Ovary (tissue), 7 donors: ENCODE measurements at regions not wholly inside any gene's neighbourhood (a gene's known extent, or its start where the extent isn't known, plus 50 kb on each side); places are given as distances from the start of the nearest gene placed in this dataset.

Source experiments
- DNase-seq, 5 donors: peaks; one replicate each; pipeline ENCODE4 v3.0.0-alpha.2; 2019 to 2020
- H3K27ac ChIP-seq, 2 donors: fragments of 200-600 bp; one replicate each; pipeline versions ENCODE4 v1.5.1 to v1.8.0; 2019 to 2022
- H3K27me3 ChIP-seq: fragments of 200-600 bp; one replicate; pipeline ENCODE4 v1.8.0; 2022
- H3K36me3 ChIP-seq: fragments of 200-600 bp; sonication (generic); one replicate; pipeline ENCODE4 v1.5.1; 2019
- H3K4me1 ChIP-seq: one replicate; pipeline ENCODE4 v1.8.1; 2013; ENCODE audit warnings: mild to moderate bottlenecking, moderate library complexity; ENCODE audit not compliant: insufficient read depth
- H3K4me3 ChIP-seq: fragments of 200-600 bp; sonication (generic); one replicate; pipeline ENCODE4 v1.5.1; 2017
- H3K9me3 ChIP-seq, 2 donors: fragments of 200-600 bp in 1 of 2; sonication (generic) in 1 of 2; one replicate each; pipeline versions ENCODE4 v1.5.1 to v1.8.1; 2013 to 2019; ENCODE audit warnings: mild to moderate bottlenecking in 1 of 2, moderate library complexity in 1 of 2
- EP300 ChIP-seq: sonication (generic); formaldehyde crosslinking; IDR thresholded peaks from one replicate; pipeline ENCODE4 v1.6.1; 2017; ENCODE audit warnings: antibody characterized with exemption
- POLR2A ChIP-seq: fragments of 450-650 bp; IDR thresholded peaks from one replicate; pipeline ENCODE4 v1.6.1; 2017; ENCODE audit warnings: antibody characterized with exemption, mild to moderate bottlenecking, moderate library complexity
- WGBS, 3 donors: extraction: QIAGEN DNeasy Blood & Tissue Kit in 1 of 3; methylation state at CpG; one replicate each; pipeline versions ENCODE4 v1.1.5 to v1.1.7; 2013 to 2017; 5-methylcytosine and 5-hydroxymethylcytosine counted together
- intact Hi-C, 4 donors: fragments of 100-400 bp; cut with DNase I; formaldehyde crosslinking; loops; one replicate each; pipeline versions ENCODE4 v1.11.0 to v1.15.1; 2022 to 2023
- TF ChIP-seq, protein P1 (sequence below), 3 donors: fragments of 450-650 bp in 2 of 3; fragments of 200-600 bp in 1 of 3; IDR thresholded peaks; one replicate each; pipeline versions ENCODE4 v1.5.1 to v1.8.0; 2016 to 2022; ENCODE audit warnings: antibody characterized with exemption in 3 of 3, mild to moderate bottlenecking in 1 of 3
- donor health status: DM: no; HTN: no; CAD: no; lungs with moderate emphysema.
- donor health status: DM: no; HTN: no; CAD: no.
- donor health status: Bipolar disorder and iron deficiency.
- donor health status: DM: no; HTN: no; CAD: no.
- donor health status: DM: yes; HTN: yes; CAD: no.

DNA sequence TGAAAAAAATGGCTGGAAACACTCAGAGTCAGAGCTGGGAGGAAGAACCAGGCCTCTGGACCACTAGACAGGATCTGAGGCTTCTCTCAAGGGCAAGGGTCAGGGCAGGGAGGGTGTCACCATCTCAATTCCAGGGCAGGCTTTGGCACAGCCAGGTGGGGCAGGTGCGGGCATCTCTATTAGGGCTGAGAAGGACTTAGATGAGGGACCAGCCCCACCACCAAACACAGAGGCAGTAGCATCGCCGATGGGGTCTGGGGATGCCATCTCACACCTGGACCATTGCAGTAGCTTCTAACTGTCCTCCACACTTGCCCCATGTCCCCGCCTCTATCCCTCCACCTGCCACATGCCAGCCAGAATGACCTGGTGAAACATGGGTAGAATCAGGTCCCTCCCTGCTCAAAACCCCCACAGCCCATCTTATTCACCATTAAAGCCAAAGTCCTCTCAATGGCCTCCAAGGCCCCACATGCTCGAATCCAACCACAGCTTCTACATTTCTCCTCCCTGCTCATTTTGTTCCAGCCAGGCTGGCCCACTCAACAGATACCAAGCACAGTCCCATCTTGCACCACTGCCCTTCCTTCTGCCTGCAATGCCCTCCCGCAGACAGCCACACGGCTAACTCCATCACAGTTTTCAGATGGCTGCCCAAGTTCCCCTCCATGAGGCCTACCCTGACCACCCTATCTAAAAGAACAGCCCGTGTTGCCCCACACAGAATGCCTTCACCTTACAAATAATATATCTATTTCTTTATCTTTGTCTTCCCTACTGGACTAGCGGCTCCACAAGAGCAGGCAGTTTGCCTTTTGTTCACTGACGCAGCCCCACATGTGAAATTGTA, 177.4 kb downstream of the SMAD2 start:
- 92 to 96% (median 93%) methylated on average over 10 of the region's 10 CpGs for WGBS, 3 donors
- no peak for DNase-seq
- no peak overlapping the region for H3K4me3 ChIP-seq
- H3K36me3 ChIP-seq, result no peaks in the 10 kb centered on the region
- H3K27ac ChIP-seq, result no peak overlapping the region
- no peaks in the 10 kb centered on the region for H3K4me1 ChIP-seq
- no peak for TF ChIP-seq EP300
- TF ChIP-seq POLR2A, result no peak
- TF ChIP-seq, protein P1, sequence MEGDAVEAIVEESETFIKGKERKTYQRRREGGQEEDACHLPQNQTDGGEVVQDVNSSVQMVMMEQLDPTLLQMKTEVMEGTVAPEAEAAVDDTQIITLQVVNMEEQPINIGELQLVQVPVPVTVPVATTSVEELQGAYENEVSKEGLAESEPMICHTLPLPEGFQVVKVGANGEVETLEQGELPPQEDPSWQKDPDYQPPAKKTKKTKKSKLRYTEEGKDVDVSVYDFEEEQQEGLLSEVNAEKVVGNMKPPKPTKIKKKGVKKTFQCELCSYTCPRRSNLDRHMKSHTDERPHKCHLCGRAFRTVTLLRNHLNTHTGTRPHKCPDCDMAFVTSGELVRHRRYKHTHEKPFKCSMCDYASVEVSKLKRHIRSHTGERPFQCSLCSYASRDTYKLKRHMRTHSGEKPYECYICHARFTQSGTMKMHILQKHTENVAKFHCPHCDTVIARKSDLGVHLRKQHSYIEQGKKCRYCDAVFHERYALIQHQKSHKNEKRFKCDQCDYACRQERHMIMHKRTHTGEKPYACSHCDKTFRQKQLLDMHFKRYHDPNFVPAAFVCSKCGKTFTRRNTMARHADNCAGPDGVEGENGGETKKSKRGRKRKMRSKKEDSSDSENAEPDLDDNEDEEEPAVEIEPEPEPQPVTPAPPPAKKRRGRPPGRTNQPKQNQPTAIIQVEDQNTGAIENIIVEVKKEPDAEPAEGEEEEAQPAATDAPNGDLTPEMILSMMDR (IDR thresholded peaks at IDR 0.05), result no peak
- intact Hi-C loops, result no loop called here
- H3K27me3 ChIP-seq, result no peaks in the 10 kb centered on the region
- H3K9me3 ChIP-seq, result no peaks in the 10 kb centered on the region

DNA sequence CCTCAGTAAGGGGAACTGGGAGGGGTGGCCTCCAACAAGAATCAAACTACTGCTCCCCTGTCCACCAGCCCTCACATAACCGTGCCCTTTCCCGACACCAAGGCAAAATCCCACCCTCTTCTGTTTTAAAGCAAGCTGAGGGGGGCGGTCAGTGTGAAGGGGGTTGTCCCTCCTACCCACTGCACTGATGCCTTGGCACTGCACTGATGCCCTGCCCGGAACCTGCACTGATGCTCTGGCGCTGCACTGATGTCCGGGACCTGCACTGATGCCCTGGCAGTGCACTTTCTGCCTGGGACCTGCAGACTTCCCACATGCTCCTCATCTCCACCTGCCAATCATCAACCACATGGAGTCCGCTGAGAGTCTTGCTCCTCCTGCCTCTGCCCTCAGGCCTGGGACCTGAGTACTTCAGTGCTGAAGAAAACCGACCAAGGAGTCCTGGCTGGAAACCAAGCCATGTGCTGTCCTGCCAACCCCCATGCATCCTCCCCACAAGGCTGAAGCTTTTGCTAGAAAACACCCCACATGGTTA, 179.5 kb downstream of the SMAD2 start:
- WGBS, 3 donors, result 72 to 76% (median 74%) methylated on average over 8 of the region's 8 CpGs
- no peak for DNase-seq
- H3K27ac ChIP-seq, result no peak overlapping the region
- TF ChIP-seq, protein P1 (IDR thresholded peaks at IDR 0.05), result no peak
- no peak for TF ChIP-seq POLR2A
- TF ChIP-seq EP300, result no peak
- H3K4me3 ChIP-seq, result no peak overlapping the region
- intact Hi-C loops, result no loop called here
- H3K9me3 ChIP-seq, result no peaks in the 10 kb centered on the region
- H3K27me3 ChIP-seq, result no peaks in the 10 kb centered on the region
- H3K4me1 ChIP-seq, result no peaks in the 10 kb centered on the region
- H3K36me3 ChIP-seq, result no peaks in the 10 kb centered on the region

- no peak overlapping the region for H3K4me3 ChIP-seq
- intact Hi-C loops, result loop anchor here in 2 of 4 donors (5.0 to 10.0 kb wide), 2 partner anchors 647 to 655 kb away; no protein-coding TSS in a partner anchor
- H3K27me3 ChIP-seq, result no peaks in the 10 kb centered on the region
- TF ChIP-seq EP300, result no peak
- no peak for TF ChIP-seq POLR2A
- TF ChIP-seq, protein P1 (IDR thresholded peaks at IDR 0.05), result no peak
- no peaks in the 10 kb centered on the region for H3K36me3 ChIP-seq
- no peaks in the 10 kb centered on the region for H3K4me1 ChIP-seq
- 82 to 85% (median 82%) methylated on average over 7 of the region's 7 CpGs for WGBS, 3 donors
- DNase-seq, result no peak
- H3K9me3 ChIP-seq, result no peaks in the 10 kb centered on the region
- H3K27ac ChIP-seq, result no peak overlapping the region
These were observed 180.9 kb downstream of the SMAD2 start for GRCh38 chr18:47749600-47749973.

GRCh38 chr18:47748847-47749599, 181.4 kb downstream of the SMAD2 start:
- peak overlapping the region; percentile 39 for H3K4me3 ChIP-seq
- no peak overlapping the region for H3K27ac ChIP-seq
- TF ChIP-seq POLR2A (no peak), EP300 (peak; percentile 16)
- TF ChIP-seq, protein P1 (IDR thresholded peaks at IDR 0.05), result peak; percentile 97 to 100 (median 99)
- no peaks in the 10 kb centered on the region for H3K36me3 ChIP-seq
- no peaks in the 10 kb centered on the region for H3K27me3 ChIP-seq
- H3K4me1 ChIP-seq, result no peaks in the 10 kb centered on the region
- 3 to 5% (median 5%) methylated on average over 43 to 60 of the region's 60 CpGs for WGBS, 3 donors
- peak; percentile 65 to 88 (median 79) for DNase-seq
- intact Hi-C loops, result loop anchor here in 2 of 4 donors (5.0 to 10.0 kb wide), 2 partner anchors 647 to 654 kb away; no protein-coding TSS in a partner anchor
- H3K9me3 ChIP-seq, result no peaks in the 10 kb centered on the region
